Neural cell (in vitro differentiated cells): ENCODE measurements at regions not wholly inside any gene's neighbourhood (a gene's known extent, or its start where the extent isn't known, plus 50 kb on each side); places are given as distances from the start of the nearest gene placed in this dataset.
"Not testable (repeated sequence)": the region's sequence is repeated elsewhere in the genome, so short reads cannot be mapped to it uniquely, and the experiment has no call there.

Experiments used
- EP300 ChIP-seq: fragments of 450-650 bp; conservative IDR thresholded peaks from 2 replicates; pipeline ENCODE4 v1.6.1; 2014; ENCODE audit warnings: antibody characterized with exemption, mild to moderate bottlenecking, moderate library complexity; ENCODE audit not compliant: poor library complexity, severe bottlenecking
- EZH2 ChIP-seq: fragments of 200-600, 300-800 bp; shearing (Covaris generic), sonication (generic); IDR thresholded peaks from 2 replicates; pipeline ENCODE4 v1.6.1; 2014; ENCODE audit warnings: antibody characterized with exemption, low read length, borderline replicate concordance, mild to moderate bottlenecking; ENCODE audit not compliant: insufficient read depth, poor library complexity, severe bottlenecking
- MXI1 ChIP-seq: fragments of 450-650 bp; conservative IDR thresholded peaks from 2 replicates; pipeline ENCODE4 v1.6.1; 2014; ENCODE audit warnings: antibody characterized with exemption, mild to moderate bottlenecking; ENCODE audit not compliant: poor library complexity, severe bottlenecking
- POLR2AphosphoS5 ChIP-seq: IDR thresholded peaks from 2 replicates; pipeline ENCODE4 v1.6.1; 2012
- TAF1 ChIP-seq: IDR thresholded peaks from 2 replicates; pipeline ENCODE4 v1.6.1; 2012; ENCODE audit warnings: low read depth
- TF ChIP-seq, protein P1 (sequence below): fragments of 450-650 bp; IDR thresholded peaks from 2 replicates; pipeline ENCODE4 v1.5.1; 2014; ENCODE audit warnings: antibody characterized with exemption, mild to moderate bottlenecking, moderate library complexity; ENCODE audit not compliant: poor library complexity, severe bottlenecking

DNA sequence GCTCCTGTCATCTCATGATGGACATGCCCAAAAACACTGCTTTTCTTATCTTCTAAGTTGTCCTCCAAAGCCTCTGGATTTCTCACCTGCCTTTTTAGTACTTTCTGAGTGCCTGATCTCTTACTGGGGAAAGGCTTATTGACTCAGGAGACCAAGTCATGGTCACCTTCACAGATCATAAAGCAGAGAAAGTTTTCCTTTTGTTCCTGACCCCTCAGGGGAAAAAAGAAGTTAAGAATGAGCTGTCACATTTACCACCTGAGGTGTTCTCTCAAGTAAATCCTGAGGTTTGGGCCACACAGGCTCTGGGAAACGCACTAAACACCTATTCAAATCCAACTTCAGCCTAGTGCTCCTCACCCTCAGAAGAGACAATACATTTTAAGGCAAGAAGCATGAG is 119.3 kb upstream of the ALG10B start:
- not testable (repeated sequence) for TF ChIP-seq TAF1, MXI1, EZH2, EP300, POLR2AphosphoS5
- TF ChIP-seq, protein P1, sequence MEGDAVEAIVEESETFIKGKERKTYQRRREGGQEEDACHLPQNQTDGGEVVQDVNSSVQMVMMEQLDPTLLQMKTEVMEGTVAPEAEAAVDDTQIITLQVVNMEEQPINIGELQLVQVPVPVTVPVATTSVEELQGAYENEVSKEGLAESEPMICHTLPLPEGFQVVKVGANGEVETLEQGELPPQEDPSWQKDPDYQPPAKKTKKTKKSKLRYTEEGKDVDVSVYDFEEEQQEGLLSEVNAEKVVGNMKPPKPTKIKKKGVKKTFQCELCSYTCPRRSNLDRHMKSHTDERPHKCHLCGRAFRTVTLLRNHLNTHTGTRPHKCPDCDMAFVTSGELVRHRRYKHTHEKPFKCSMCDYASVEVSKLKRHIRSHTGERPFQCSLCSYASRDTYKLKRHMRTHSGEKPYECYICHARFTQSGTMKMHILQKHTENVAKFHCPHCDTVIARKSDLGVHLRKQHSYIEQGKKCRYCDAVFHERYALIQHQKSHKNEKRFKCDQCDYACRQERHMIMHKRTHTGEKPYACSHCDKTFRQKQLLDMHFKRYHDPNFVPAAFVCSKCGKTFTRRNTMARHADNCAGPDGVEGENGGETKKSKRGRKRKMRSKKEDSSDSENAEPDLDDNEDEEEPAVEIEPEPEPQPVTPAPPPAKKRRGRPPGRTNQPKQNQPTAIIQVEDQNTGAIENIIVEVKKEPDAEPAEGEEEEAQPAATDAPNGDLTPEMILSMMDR = not testable (repeated sequence)
